HG03558 (cell line): ENCODE measurements at regions not wholly inside any gene's neighbourhood (a gene's known extent, or its start where the extent isn't known, plus 50 kb on each side); places are given as distances from the start of the nearest gene placed in this dataset.
"Not testable (repeated sequence)": the region's sequence is repeated elsewhere in the genome, so short reads cannot be mapped to it uniquely, and the experiment has no call there.

ENCODE experiments used
- ATAC-seq: cut with Tn5 transposase; IDR thresholded peaks from one replicate; pipeline ENCODE4 v1.9.1; 2021; ENCODE audit warnings: moderate number of reproducible peaks; ENCODE audit not compliant: unreplicated experiment; ENCODE audit errors: extremely low read depth

- ATAC-seq, result no peak
Measured at GRCh38 chr17:77036841-77037381, 103.9 kb upstream of the SEC14L1 start.

- no peak for ATAC-seq
Measured at GRCh38 chr17:77037943-77038342, 102.8 kb upstream of the SEC14L1 start.

GRCh38 chr17:77038884-77039555 lies 101.7 kb upstream of the SEC14L1 start:
- ATAC-seq, result no peak

- no peak for ATAC-seq
Measured at GRCh38 chr17:77042476-77043231, 98.1 kb upstream of the SEC14L1 start.

- ATAC-seq, result no peak
Measured at GRCh38 chr17:77045441-77046041, 95.2 kb upstream of the SEC14L1 start.

- ATAC-seq, result no peak
Measured at GRCh38 chr17:77049440-77049839, 91.3 kb upstream of the SEC14L1 start.

- ATAC-seq, result not testable (repeated sequence)
Measured at GRCh38 chr17:77050901-77051300, 89.9 kb upstream of the SEC14L1 start.

- no peak for ATAC-seq
Measured at GRCh38 chr17:77054936-77055335, 85.8 kb upstream of the SEC14L1 start.

GRCh38 chr17:77055453-77055852 lies 85.3 kb upstream of the SEC14L1 start:
- no peak for ATAC-seq

- no peak for ATAC-seq
Measured at GRCh38 chr17:77058016-77058415, 82.8 kb upstream of the SEC14L1 start.

GRCh38 chr17:77061669-77062068 lies 79.1 kb upstream of the SEC14L1 start:
- no peak for ATAC-seq

- ATAC-seq, result no peak
Measured at GRCh38 chr17:77064598-77064997, 76.2 kb upstream of the SEC14L1 start.

GRCh38 chr17:77066165-77066564 lies 74.6 kb upstream of the SEC14L1 start:
- no peak for ATAC-seq

GRCh38 chr17:77066726-77067409 lies 73.9 kb upstream of the SEC14L1 start:
- not testable (repeated sequence) for ATAC-seq

- no peak for ATAC-seq
Measured at GRCh38 chr17:77068915-77069314, 71.9 kb upstream of the SEC14L1 start.

GRCh38 chr17:77070888-77071279 lies 69.9 kb upstream of the SEC14L1 start:
- no peak for ATAC-seq

- ATAC-seq, result no peak
Measured at GRCh38 chr17:77071925-77072490, 68.8 kb upstream of the SEC14L1 start.

- no peak for ATAC-seq
Measured at GRCh38 chr17:77072670-77073069, 68.1 kb upstream of the SEC14L1 start.

GRCh38 chr17:77074681-77075080 lies 66.1 kb upstream of the SEC14L1 start:
- no peak for ATAC-seq

- ATAC-seq, result no peak
Measured at GRCh38 chr17:77076124-77076830, 64.5 kb upstream of the SEC14L1 start.
